ENCODE measurements at regions not wholly inside any gene's neighbourhood (a gene's known extent, or its start where the extent isn't known, plus 50 kb on each side); places are given as distances from the start of the nearest gene placed in this dataset.
"Not testable (repeated sequence)": the region's sequence is repeated elsewhere in the genome, so short reads cannot be mapped to it uniquely, and the experiment has no call there.

- DNase-seq: no peak
Observed at GRCh38 chrX:140157611-140158010, 192.3 kb upstream of the CXorf66 start.

GRCh38 chrX:140157143-140157542 lies 191.8 kb upstream of the CXorf66 start:
- DNase-seq: no peak

- no peak for DNase-seq
Observed at GRCh38 chrX:140151316-140151715, 186.0 kb upstream of the CXorf66 start.

- DNase-seq: no peak
Observed at GRCh38 chrX:140149761-140150160, 184.4 kb upstream of the CXorf66 start.

GRCh38 chrX:140141444-140142029 lies 176.2 kb upstream of the CXorf66 start:
- DNase-seq: peak in 1 of 2 experiments; percentile 24

- DNase-seq: not testable (repeated sequence)
Observed at GRCh38 chrX:140138492-140138891, 173.2 kb upstream of the CXorf66 start.

- not testable (repeated sequence) for DNase-seq
Observed at GRCh38 chrX:140138065-140138464, 172.7 kb upstream of the CXorf66 start.

- DNase-seq: no peak
Observed at GRCh38 chrX:140132937-140133336, 167.6 kb upstream of the CXorf66 start.

GRCh38 chrX:140123446-140123845 lies 158.1 kb upstream of the CXorf66 start:
- no peak for DNase-seq

GRCh38 chrX:140114059-140114458 lies 148.7 kb upstream of the CXorf66 start:
- not testable (repeated sequence) for DNase-seq

- no peak for DNase-seq
Observed at GRCh38 chrX:140110081-140110650, 144.8 kb upstream of the CXorf66 start.

GRCh38 chrX:140104760-140105159 lies 139.4 kb upstream of the CXorf66 start:
- DNase-seq: no peak

GRCh38 chrX:140099221-140099620 lies 133.9 kb upstream of the CXorf66 start:
- DNase-seq: no peak

GRCh38 chrX:140092121-140092520 lies 126.8 kb upstream of the CXorf66 start:
- DNase-seq: no peak

GRCh38 chrX:140091125-140091886 lies 126.0 kb upstream of the CXorf66 start:
- no peak for DNase-seq

- no peak for DNase-seq
Observed at GRCh38 chrX:140090800-140091124, 125.4 kb upstream of the CXorf66 start.

- no peak for DNase-seq
Observed at GRCh38 chrX:140088438-140088837, 123.1 kb upstream of the CXorf66 start.

- DNase-seq: no peak
Observed at GRCh38 chrX:140087875-140088274, 122.6 kb upstream of the CXorf66 start.

GRCh38 chrX:140086691-140087090 lies 121.4 kb upstream of the CXorf66 start:
- no peak for DNase-seq

GRCh38 chrX:140074851-140075250 lies 109.5 kb upstream of the CXorf66 start:
- not testable (repeated sequence) for DNase-seq

- DNase-seq: no peak
Observed at GRCh38 chrX:140071037-140071436, 105.7 kb upstream of the CXorf66 start.

GRCh38 chrX:140065961-140066662 lies 100.8 kb upstream of the CXorf66 start:
- no peak for DNase-seq

- no peak for DNase-seq
Observed at GRCh38 chrX:140064993-140065392, 99.7 kb upstream of the CXorf66 start.

GRCh38 chrX:140057001-140057411 lies 91.7 kb upstream of the CXorf66 start:
- DNase-seq: peak in 1 of 2 experiments; percentile 66

All from NCI-H446 (cell line).